Caco-2 (cell line): ENCODE measurements at regions not wholly inside any gene's neighbourhood (a gene's known extent, or its start where the extent isn't known, plus 50 kb on each side); places are given as distances from the start of the nearest gene placed in this dataset.

Source experiments
- BruUV-seq: library from RNA; stranded (reverse); fragments of 400-500 nt; replicated peaks from 2 replicates; lab custom pipeline; 2021; lab: Mats Ljungman, UMichigan
- CTCF ChIA-PET: fragments of 300-600 bp; sonication (Branson Sonifier 250); formaldehyde crosslinking; loops from one replicate; lab custom pipeline; 2022; ENCODE audit warnings: antibody characterized with exemption; lab: Charles Lee
- POLR2A ChIA-PET: fragments of 300-600 bp; sonication (Branson Sonifier 250); formaldehyde crosslinking; loops from one replicate; lab custom pipeline; 2022; ENCODE audit warnings: antibody characterized with exemption; lab: Charles Lee
- DNase-seq, 2 experiments: peaks; one replicate each; pipeline versions ENCODE4 v3.0.0 to v3.0.0-alpha.2; 2020 to 2022
- H3K27me3 ChIP-seq: replicated peaks from 2 replicates; pipeline ENCODE4 v1.6.0; 2011; ENCODE audit warnings: low read length; ENCODE audit not compliant: control insufficient read depth, insufficient read depth
- H3K36me3 ChIP-seq: 2 replicates; pipeline ENCODE4 v1.5.1; 2011; ENCODE audit warnings: low read length; ENCODE audit not compliant: control insufficient read depth, insufficient read depth
- H3K4me1 ChIP-seq: fragments of 250-450 bp; sonication (Bioruptor Pico); 2 replicates; pipeline ENCODE4 v1.5.1; 2020; ENCODE audit warnings: mild to moderate bottlenecking
- H3K4me3 ChIP-seq: 2 replicates; pipeline ENCODE4 v1.5.1; 2011; ENCODE audit warnings: low read depth, mild to moderate bottlenecking, control low read depth, low read length
- H3K9me3 ChIP-seq: fragments of 250-450 bp; sonication (Bioruptor Pico); 2 replicates; pipeline ENCODE4 v1.5.1; 2020; ENCODE audit warnings: mild to moderate bottlenecking, moderate library complexity
- H3K27ac Mint-ChIP-seq: one replicate; pipeline ENCODE4 v1.8.0; 2022; ENCODE audit warnings: mixed read lengths; ENCODE audit not compliant: unreplicated experiment
- H3K27me3 Mint-ChIP-seq: one replicate; pipeline ENCODE4 v1.8.0; 2022; ENCODE audit warnings: mixed read lengths; ENCODE audit not compliant: insufficient read depth, unreplicated experiment
- H3K36me3 Mint-ChIP-seq: one replicate; pipeline ENCODE4 v1.8.0; 2022; ENCODE audit warnings: mild to moderate bottlenecking, mixed read lengths; ENCODE audit not compliant: insufficient read depth, unreplicated experiment
- H3K4me1 Mint-ChIP-seq: one replicate; pipeline ENCODE4 v1.8.0; 2022; ENCODE audit warnings: low read depth, mixed read lengths; ENCODE audit not compliant: unreplicated experiment
- H3K4me3 Mint-ChIP-seq: one replicate; pipeline ENCODE4 v1.8.0; 2022; ENCODE audit warnings: mild to moderate bottlenecking, moderate library complexity, mixed read lengths; ENCODE audit not compliant: unreplicated experiment
- H3K9me3 Mint-ChIP-seq: one replicate; pipeline ENCODE4 v1.8.0; 2022; ENCODE audit warnings: mixed read lengths; ENCODE audit not compliant: unreplicated experiment
- CTCF ChIP-seq, 2 experiments: fragments of 200-600 bp in 1 of 2; IDR thresholded peaks; 1 replicate in 1 of 2; 2 replicates in 1 of 2; pipeline versions ENCODE4 v1.5.1 to v1.8.0; 2011 to 2022; ENCODE audit warnings: antibody characterized with exemption in 1 of 2, control low read depth in 1 of 2, inconsistent platforms in 1 of 2, low read depth in 1 of 2, low read length in 1 of 2, mild to moderate bottlenecking in 1 of 2, moderate library complexity in 1 of 2; ENCODE audit not compliant: insufficient read depth in 1 of 2, severe bottlenecking in 1 of 2, unreplicated experiment in 1 of 2
- intact Hi-C: fragments of 100-400 bp; cut with micrococcal nuclease; formaldehyde crosslinking; loops from one replicate; pipeline ENCODE4 v1.10.0; 2022; ENCODE audit not compliant: unreplicated experiment

DNA sequence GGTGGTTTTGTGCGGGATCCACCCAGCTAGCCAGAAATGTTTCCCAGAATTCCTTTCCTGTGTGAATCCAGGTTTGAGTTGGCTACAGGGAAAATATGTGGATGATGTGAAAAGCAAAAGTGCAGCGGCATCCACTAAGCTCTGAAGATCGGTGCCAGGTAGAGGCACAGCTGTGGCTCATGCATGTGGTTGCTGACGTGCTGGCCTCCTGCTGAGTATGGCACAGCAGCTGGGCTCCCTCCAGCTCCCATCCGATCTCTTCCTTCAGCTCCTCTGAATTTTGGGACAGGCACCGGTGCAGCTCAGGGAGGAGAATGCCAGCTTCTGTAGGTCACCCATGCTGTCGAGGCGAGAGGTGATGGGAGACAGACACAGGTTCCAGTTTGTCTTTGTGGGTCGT lies 84.0 kb upstream of the GSX1 start:
- DNase-seq, result no peak
- Mint-ChIP-seq H3K4me3 (no peak overlapping the region), H3K36me3 (no peaks in the 10 kb centered on the region), H3K27me3 (peaks cover 2% of the 10 kb centered on the region), H3K4me1 (no peaks in the 10 kb centered on the region), H3K27ac (no peak overlapping the region), H3K9me3 (peaks cover 17% of the 10 kb centered on the region)
- no TSS peak for BruUV-seq
- Histone ChIP-seq H3K36me3 (no peaks in the 10 kb centered on the region), H3K4me3 (no peak overlapping the region), H3K9me3 (peaks cover 11% of the 10 kb centered on the region; the same call in 1 of the 2 replicates), H3K4me1 (no peaks in the 10 kb centered on the region), H3K27me3 (no peaks in the 10 kb centered on the region)
- intact Hi-C loops, result no loop called here
- POLR2A ChIA-PET, result no interaction called here
- no peak for TF ChIP-seq CTCF (IDR thresholded peaks at IDR 0.05; ENCODE audit: insufficient read depth in 1 of 2, low read depth in 1 of 2, low read length in 1 of 2, severe bottlenecking in 1 of 2, unreplicated experiment in 1 of 2)
- CTCF ChIA-PET, result no interaction called here

DNA sequence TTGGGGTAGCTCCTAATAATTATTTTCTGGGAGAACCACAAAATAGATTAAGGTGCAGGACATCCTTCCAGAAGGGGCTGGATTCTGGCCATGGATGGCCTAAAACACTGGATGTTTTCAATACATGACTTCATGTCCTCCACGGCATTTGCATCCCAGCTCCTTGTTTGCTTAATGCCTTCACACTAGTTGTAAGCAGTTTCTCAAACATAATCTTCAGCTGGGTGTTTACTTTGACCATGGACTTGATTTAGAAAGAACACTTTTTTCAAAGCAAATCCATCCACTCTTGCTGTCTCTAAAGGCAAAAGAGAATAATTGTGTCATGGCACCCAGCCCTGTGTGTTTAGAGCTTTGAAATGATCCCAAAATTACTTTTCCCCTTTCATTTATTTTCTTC lies 82.5 kb upstream of the GSX1 start:
- no peak for TF ChIP-seq CTCF (IDR thresholded peaks at IDR 0.05; ENCODE audit: insufficient read depth in 1 of 2, low read depth in 1 of 2, low read length in 1 of 2, severe bottlenecking in 1 of 2, unreplicated experiment in 1 of 2)
- intact Hi-C loops, result loop anchor here (5.0 kb wide), 1 partner anchor 177 kb away; no protein-coding TSS in a partner anchor
- no peaks in the 10 kb centered on the region for H3K27me3 ChIP-seq

GRCh38 chr13:27712421-27712820 lies 79.9 kb upstream of the GSX1 start:
- no TSS peak for BruUV-seq
- ChIA-PET CTCF (interaction anchor here (1.2 to 1.3 kb wide), 2 partner anchors 114 to 350 kb away, joined by 3 to 4 read pairs; no protein-coding TSS in a partner anchor), POLR2A (no interaction called here)
- no peak overlapping the region for H3K4me3 Mint-ChIP-seq
- H3K4me1 Mint-ChIP-seq, result no peaks in the 10 kb centered on the region
- Histone ChIP-seq H3K4me1 (no peaks in the 10 kb centered on the region), H3K9me3 (no peaks in the 10 kb centered on the region), H3K4me3 (no peak overlapping the region), H3K36me3 (no peaks in the 10 kb centered on the region), H3K27me3 (no peaks in the 10 kb centered on the region)
- peak in 1 of 2 experiments; percentile 30 for DNase-seq
- H3K27me3 Mint-ChIP-seq, result peaks cover 2% of the 10 kb centered on the region
- no peak overlapping the region for H3K27ac Mint-ChIP-seq
- no peaks in the 10 kb centered on the region for H3K36me3 Mint-ChIP-seq
- no peaks in the 10 kb centered on the region for H3K9me3 Mint-ChIP-seq
- intact Hi-C loops, result loop anchor here (1.0 to 5.0 kb wide), 3 partner anchors 180 to 338 kb away; no protein-coding TSS in a partner anchor
- TF ChIP-seq CTCF (IDR thresholded peaks at IDR 0.05; ENCODE audit: insufficient read depth in 1 of 2, low read depth in 1 of 2, low read length in 1 of 2, severe bottlenecking in 1 of 2, unreplicated experiment in 1 of 2), result peak; percentile 42 to 47

More for the DNA sequence above, 82.5 kb upstream of the GSX1 start:
- Histone ChIP-seq H3K36me3 (no peaks in the 10 kb centered on the region), H3K9me3 (peaks cover 10% of the 10 kb centered on the region; the same call in 1 of the 2 replicates), H3K4me3 (no peak overlapping the region), H3K4me1 (no peaks in the 10 kb centered on the region)
- POLR2A ChIA-PET, result interaction anchor here (0.8 kb wide), 1 partner anchor 90 kb away, joined by 3 read pairs; the partner anchor contains the start of gene LNX2
- Mint-ChIP-seq H3K27me3 (peaks cover 2% of the 10 kb centered on the region), H3K4me3 (no peak overlapping the region), H3K4me1 (no peaks in the 10 kb centered on the region), H3K27ac (no peak overlapping the region), H3K9me3 (peaks cover 10% of the 10 kb centered on the region), H3K36me3 (no peaks in the 10 kb centered on the region)
- no TSS peak for BruUV-seq
- CTCF ChIA-PET, result no interaction called here
- no peak for DNase-seq
